ENCODE measurements at regions not wholly inside any gene's neighbourhood (a gene's known extent, or its start where the extent isn't known, plus 50 kb on each side); places are given as distances from the start of the nearest gene placed in this dataset.

DNA sequence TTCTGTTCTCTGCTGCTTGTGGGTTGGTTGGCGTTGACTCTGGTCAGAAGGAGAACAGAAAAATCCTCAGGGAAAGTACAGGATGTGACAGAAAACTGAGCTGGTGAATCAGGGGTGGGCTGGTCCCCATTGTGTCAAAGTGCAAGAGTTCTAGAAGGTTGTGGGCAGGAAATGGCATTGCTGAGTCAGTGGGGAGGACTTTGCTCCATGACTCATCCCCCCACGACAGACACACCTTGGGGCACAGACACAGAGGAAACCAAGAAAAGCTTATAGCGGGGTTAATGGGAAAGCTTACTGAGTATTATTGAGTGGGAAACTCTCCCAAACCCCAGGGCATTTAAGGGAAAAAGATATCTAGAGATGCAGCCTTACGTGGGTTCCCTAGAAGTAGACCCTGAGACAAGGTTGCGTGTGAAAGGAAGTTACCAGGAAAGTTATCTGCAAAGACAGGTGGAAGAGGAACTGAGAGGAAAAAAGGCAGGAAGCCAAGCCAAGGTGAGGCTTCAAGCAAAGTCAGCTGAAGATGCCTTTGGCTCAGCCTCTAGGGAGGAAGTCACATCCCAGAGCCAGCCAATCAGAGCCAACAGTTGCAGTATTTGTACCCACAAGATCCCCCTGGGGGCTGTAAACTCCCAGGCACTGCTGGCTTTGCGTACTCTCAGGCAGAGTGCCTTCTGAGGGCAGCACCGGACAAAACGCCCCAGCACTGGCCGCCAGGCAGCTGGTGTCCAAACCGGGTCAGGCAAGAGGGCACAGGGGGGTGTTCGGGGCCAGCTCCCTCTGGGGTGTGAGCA lies 86.4 kb downstream of the FOXL1 start:
- DNase-seq, result peak; percentile 42

DNA sequence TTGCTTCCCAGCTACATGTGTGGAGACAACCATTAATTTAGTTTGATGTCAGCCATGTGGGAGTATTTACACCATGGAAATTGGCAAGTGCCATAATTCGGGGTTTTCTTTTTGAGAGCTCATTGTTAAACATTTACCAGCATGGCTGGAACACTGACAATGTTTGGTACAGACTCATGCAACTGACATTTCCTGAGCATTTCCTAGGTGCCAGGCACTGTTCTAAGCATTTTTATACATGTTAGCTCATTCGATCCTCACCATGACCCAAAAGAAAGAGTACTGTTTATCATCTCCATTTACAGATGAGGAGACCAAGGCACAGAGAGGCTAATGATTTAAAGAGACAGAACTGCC lies 86.9 kb downstream of the FOXL1 start:
- no peak for DNase-seq

DNA sequence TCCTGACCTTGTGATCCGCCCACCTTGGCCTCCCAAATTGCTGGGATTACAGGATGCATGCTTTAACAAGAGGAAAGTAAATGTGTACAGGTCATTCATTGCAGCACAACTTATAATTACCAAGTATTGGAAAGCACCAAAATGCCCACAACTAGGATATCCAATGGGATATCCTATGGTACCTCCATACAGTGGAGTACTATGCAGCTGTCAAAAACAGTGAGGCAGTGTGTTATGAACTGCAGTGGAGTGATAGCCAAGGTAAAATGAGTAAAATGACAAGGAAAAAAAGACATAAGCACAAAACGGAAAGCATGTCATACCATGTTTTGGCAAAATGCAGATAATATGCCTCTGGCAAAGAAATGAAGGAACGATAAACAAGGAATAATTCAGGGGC lies 87.6 kb downstream of the FOXL1 start:
- no peak for DNase-seq

DNA sequence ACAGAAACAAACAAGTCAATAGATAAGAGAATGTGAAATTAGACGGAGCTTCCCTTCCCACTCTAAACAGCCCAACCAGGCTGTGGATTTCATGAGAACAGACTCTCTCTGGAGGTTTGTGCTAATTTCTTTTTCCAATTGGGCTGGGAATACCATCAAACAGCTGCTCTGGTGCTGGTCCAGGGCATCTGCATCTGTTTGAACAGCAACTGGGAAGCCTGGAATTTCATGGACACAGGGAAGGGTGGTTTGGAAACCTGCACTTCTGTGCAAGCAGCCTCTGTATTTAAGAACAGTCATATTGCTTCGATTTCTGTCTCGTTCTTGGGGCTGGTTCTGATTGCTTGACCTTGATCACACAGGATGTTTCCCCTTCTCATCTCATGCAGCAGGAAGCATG lies 88.7 kb downstream of the FOXL1 start:
- no peak for DNase-seq

DNA sequence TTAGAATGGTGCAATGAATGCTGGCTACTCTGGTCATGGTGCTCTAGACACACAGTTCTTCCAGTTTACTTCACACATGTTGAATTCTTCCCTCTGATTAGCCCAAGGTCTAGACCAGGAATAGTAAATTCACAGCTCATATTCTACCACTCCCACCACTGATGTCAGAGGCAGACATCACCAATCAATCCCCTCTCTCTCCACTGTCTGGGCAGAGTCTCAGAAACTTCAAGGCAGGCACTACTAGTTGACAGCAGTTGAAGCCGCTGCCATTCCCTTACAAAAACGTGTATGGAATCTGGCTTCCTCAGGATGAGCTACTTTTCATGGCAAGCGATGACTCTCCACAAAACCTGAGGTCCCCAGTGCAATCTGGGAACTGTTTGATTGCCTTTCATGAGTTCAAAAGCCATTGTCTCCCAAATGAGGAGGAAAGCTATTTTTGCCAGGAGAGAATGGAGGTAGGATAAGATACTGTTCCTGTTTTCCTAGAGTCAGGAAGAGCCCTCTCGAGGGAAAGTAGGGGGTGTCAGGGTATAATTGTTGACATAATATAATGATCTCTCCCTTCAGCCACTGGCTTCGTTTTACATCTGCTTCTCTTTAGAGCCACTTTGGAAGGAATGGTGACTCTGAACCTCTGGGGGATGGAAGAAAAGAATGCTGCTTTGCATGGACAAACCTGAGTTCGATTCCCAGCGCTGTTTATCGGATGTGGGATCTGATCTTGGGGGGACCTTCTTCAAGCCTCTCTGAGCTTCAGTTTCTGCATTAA lies 90.0 kb downstream of the FOXL1 start:
- DNase-seq, result no peak

DNA sequence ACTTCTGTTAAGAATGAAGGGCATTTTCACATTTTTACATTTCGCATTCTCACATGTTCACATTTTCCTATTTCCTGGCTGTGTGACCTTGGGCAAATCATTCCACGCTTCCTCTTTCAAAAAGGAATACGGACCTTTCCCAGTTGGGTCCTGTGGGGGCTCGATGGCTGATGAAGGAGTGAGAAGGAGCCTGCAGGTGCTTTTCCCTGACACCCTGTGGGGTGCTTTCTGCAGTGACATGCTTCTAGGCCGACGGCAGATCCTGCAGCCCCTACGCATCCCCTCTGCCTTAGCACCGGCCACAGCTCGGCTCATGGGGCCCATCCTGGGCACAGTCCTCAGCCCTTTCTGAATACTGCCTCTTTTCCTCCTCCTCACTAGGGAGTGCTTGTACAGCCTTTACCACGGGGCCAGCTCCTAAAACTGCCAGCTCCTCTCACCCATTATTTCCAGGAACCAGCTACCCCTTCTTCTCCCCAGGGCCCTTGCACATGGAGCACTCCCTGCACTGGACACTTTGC lies 91.0 kb downstream of the FOXL1 start:
- DNase-seq, result no peak

DNA sequence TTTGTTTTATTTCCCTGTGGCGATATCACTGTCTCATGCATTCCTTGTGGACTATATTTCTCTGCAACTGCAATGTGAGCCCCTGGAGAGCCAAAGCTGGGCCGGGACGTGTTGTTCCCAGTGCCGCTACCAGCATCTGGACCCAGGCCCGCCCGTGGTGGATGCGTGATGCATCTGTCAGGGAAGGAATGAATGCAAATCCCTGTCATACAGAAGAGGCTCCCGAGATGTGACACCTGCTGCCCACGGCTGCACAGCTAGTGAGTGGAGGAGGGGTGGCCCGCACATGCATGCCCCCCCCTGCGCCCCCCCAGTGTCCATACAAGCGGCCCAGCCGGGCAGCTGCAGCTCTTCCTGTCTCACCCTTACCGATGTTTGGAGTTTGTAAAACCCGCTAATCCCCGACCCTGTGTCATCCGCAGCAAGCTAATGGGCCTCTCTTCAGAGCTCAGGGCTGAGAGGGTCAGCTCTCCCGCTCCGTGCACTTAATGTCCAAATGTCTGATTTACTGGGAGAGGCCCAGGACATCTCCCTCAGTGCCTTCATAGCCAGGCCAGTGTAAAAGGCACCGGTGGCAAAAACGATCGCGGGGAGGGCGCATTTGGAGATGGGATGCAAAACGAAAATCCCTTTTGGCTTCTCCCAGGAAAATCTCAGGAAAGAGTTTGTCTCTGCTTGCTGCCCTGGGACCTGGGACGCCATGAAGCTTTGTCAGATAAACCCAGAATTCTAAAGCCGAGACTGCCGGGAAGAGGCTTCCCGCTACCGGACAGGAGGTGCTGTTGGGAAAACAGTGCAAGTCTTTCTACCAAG lies 91.8 kb downstream of the FOXL1 start:
- DNase-seq, result no peak

DNA sequence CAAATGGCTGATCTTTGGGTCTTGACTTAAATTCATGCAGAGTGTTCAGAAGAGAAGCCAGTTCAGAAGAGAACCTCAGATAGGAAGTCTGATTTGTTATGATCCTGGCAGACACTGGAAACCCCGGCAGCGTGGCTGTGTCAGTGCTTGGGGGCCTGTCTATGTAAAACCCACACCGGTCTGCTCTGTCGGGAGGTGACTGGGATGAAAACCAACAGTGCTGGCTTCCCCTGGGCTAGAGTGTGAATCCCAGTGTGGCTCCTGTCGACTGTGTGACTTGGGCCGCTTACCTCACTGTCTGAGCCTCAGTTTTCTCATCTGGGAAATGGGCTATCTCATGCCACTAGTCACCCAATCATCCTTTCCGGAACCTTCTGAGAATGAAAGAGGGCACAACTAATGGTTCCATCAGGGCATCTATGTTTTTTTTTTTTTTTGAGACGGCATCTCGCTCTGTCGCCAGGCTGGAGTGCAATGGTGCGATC lies 92.4 kb downstream of the FOXL1 start:
- DNase-seq, result no peak

DNA sequence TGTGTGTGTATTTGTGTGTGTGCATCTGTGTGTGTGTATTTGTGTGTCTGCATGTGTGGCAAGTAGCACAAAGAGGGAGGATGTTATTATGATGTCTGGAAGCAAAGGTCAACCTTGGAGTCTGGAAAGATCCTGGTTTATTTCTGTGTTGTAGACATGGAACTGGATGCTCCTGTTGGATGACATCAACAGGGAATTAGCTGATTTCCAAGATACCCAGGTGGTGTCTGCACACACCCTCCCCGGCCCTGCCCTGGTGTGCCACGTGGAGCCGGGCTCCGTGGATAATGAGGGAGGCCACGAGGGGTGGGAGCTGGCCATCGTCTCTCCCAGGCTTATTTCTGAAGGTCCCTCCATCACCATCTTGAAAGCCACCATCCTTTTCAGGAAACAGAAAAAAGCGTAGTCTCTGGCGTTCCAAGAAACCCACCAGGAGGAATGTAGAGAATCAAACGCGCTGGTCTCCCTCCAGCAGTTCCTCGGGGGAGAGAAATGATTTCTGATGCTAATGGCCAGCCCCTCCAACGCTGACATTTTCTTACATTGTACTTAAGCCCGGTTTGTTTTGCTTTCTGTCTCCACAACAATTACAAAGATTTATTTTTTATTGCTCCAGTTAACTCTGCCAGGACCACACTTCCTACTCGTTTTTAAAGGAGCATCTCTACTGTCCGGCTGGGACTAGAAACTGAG lies 93.3 kb downstream of the FOXL1 start:
- DNase-seq, result no peak

DNA sequence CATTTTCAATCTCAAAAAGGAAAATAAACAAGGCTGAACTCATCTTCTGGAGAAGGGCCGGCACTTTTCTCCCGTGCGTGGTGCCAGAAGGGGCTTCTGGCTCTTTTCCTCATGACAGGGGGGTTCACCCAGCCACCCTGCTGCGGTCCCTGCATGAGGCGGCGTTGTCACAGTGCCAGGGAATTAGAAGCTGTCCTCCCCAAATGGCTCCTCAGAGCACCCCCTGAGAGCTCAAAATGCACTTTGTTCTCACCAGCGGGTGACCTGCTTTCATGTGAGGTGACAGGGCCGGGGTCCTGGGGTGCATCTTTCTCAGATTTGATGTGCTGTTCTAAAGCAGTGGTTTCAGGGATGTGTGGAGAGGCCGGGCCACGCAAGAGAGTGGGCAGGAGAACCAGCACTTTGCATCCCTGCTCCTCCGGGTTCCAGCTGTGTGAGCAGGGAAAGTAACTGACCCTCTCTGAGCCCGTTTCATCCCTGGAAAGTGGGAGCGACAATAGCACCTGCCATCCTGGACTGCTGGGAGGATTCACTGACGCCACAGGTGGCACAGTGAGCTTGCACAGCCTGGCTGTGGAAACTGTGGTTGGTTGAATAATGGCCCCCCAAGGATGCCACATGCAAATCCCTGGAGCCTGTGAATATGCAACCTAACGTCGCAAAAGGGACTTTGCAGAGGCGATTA lies 94.0 kb downstream of the FOXL1 start:
- DNase-seq, result no peak

DNA sequence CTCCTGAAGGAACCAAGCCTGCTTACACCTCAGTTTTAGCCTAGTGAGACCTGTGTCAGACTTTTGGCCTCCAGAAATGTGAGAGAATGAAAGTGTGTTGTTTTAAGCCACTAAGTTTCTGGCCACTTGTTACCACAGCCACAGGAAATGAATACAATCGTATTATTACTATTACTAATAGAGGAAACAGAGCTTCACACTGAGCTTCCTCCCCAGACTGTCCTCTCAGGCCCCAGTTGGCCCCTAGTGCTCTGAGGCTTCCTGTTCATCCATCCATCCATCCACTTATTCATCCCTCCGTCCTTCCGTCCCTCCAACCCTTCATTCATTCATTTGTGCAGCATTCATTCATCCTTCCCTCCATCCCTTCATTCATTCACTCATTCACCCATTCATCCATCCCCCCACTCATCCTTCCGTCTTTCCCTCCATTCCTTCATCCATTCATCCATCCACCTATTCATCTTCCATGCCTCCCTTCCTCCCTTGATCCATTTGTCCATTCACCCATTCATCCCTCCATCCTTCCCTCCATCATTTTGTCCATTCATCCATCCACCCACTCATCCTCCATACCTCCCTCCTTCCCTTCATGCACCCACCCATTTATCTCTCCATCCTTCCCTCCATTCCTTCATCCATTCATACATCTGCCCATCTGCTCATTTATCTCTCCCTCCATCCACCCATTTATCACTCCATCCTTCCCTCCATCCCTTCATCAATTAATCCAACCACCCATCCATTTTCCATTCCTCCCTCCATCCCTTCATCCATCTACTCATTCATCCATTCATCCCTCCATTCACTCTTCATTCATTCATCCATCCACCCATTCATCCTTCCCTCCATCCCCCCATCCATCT lies 95.0 kb downstream of the FOXL1 start:
- no peak for DNase-seq

DNA sequence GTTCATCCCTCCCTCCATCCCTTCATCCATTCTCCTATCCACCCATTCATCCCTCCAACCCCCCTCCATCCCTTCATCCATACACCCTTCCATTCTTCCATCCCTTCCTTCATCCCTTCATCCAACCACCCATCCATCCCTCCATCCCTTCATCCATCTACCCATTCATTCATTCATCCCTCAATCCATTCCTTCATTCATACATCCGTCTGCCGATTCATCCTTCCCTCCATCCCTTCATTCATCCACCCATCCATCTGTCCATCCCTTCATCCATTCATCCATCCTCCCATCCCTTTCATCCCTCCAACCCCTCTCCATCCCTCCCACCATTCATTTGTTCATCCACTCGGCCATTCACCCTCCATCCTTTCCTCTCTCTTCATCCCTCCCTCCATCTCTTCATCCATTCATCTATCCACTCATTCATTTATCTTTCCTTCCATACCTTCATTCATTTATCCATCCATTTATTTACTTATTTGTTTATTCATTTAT lies 95.7 kb downstream of the FOXL1 start:
- no peak for DNase-seq

DNA sequence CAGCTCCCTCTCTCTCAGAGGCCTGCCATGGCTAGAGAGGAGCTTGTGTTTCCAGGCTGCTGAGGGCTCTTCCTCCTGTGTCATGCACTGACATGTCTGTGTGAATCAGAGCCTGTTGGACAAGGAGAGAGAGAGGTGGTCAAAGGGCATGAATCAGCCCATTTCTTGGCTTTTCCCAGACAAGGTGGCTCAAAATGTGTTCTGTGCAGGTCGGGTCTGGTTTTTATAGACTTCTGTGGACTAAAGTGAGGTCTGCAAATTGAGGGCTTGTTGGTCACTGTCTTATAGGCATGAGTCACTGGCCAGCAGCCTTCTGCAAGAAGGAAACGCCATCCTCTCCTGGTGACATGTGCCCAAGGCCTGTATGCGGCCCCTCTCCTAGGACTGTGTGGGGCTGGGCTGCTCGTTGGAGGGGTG lies 97.9 kb downstream of the FOXL1 start:
- DNase-seq, result no peak

DNA sequence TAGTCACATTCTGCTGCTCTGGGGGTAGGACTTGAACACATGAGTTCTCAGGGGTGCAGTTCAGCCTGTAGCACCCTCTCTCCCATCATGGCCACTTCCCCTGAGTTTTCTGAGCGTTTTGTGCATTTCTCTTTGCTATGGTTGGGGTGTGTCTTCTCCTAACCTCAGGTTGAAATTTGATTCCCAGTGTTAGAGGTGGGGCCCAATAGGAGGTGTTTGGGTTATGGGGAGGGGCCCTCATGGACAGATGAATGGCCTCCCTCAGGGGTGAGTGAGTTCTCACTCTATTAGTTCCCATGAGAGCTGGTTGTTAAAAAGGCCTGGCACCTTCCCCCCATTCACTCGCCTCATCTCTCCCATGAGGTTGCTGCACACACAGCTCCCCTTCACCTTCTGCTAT lies 101.1 kb downstream of the FOXL1 start:
- no peak for DNase-seq

DNA sequence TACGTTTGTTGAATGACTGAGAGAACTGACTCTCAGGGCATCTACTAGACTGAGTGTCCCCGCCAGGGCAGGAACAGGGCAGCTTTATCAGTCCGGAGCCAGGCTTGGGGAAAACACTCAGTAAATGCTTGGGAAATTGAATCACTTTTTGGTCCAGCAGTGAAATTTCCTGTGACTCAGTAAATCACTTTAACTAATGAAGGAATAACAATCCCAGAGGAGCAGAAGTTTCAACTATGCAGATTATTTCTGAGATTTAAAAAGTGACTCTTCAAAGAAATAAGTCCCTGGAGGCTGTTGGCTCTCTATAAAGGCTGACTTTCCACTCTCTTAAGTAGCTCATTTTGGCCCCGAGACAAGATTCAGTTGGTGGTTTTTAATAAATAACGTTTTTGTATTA lies 101.8 kb downstream of the FOXL1 start:
- DNase-seq, result no peak

DNA sequence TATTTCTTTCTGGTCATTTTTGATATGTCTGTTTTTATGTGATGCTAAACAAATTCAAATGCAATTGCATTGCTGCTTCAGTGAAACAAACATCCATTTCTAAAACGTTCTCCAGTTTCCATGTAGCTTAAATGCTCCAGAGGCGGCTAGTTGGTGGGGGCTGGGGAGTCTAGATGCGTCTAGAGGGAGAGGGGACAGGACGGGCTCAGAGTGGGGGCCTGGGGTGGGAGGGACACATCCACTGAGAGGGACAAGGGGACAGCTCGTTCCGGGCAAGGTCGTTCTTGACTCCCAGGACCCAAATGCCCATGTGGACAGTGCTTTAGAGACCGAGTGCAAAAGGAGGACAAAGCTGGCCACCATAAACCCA lies 102.3 kb downstream of the FOXL1 start:
- no peak for DNase-seq

DNA sequence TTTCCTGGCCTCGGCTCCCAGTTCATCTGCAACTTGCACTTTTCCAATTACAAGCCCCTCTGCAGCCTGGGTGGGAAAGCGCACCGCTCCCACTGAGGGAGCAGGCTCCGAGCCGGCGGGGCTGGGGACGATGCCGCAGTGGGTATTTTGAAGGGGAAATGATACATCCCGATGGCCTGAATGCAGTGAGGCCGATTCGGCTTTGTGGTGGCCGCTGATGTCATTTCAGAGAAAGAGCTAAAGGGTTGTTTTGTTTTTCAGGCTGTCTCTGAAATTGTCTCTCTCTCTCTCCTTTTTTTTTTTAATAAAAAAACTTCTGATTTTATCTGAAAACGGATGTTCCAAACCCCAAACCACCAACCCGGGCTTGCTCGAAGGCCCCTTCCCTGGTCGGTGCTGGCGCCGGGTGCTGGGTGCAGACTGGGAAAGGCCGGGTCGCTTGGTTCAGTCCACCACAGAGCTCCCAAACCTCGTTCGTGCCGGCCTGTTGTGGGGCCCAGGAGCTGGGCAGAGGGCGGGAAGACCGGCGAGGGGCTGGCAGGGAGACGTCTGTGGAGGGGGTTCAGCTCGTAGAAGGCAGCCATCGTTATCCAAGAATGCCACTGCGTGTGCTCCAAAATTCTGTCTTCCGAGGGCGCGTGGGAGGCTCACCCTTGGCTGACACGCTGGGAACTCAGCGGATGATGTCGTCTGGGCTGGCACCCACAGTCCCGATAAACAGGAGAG lies 102.8 kb downstream of the FOXL1 start:
- DNase-seq, result no peak

DNA sequence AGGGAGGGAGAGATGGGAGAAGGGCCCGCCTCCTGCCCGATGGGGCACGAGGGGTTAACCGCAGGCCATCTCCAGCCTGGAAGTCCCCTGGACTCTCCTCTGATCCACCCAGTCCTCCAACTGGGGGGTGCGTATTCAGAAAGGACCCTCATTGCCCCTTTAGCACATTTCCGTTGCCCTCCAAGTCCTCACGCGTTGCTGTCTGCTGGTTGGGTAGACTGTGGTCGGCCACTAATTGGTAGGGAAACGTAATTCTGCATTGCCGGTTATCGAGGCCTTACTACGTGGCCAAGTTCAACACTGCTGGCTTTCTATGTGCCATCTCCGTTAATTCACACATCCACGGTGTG lies 103.4 kb downstream of the FOXL1 start:
- DNase-seq, result no peak

DNA sequence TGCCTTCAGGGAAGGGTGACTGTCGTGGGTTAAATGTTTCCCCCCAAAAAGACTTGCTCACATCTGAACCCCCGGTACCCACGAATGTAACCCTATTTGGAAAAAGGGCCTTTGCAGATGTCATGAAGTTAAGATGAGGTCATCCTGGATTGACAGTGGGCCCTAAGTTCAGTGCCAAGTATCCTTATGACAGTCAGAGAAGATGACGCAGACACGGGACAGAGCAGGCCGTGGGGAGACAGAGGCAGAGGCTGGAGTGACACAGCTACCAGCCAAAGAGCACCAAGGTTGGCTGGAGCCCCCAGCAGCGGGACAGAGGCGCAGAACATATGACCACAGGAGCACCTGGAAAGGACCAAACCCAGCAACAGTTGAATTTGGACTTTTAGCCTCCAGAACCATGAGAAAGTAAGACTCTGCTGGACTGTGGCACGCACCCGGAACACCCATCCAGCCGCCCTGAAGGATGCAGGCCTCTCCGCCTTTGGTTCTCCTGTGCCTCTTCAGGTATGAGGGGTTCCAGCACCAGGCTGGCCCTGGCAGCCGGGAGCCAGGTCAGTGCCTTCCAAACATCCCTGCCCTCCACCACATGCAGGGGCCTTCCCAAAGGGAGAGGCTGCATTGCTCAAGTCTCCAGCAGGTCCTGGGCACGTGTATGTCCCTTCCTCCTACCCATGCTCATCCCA lies 104.0 kb downstream of the FOXL1 start:
- no peak for DNase-seq

Data from stimulated activated naive CD4-positive, alpha-beta T cell treated with Interleukin-2 at 50 U/mL for 16 hours (primary cell).